Panc1 (cell line): ENCODE measurements at regions not wholly inside any gene's neighbourhood (a gene's known extent, or its start where the extent isn't known, plus 50 kb on each side); places are given as distances from the start of the nearest gene placed in this dataset.

Experiments
- ATAC-seq: fragments of 200-7000 bp; cut with Tn5 transposase; 2 replicates; pipeline ENCODE4 v1.9.1; 2020; ENCODE audit warnings: mild to moderate bottlenecking, moderate library complexity
- BruUV-seq: library from RNA; stranded (reverse); fragments of 400-500 nt; replicated peaks from 2 replicates; lab custom pipeline; 2021; lab: Mats Ljungman, UMichigan
- CTCF ChIA-PET: fragments of 300-600 bp; sonication (Branson Sonifier 250); formaldehyde crosslinking; loops from one replicate; lab custom pipeline; 2022; ENCODE audit warnings: antibody characterized with exemption; lab: Charles Lee
- POLR2A ChIA-PET: fragments of 300-600 bp; sonication (Branson Sonifier 250); formaldehyde crosslinking; loops from one replicate; lab custom pipeline; 2022; ENCODE audit warnings: antibody characterized with exemption; lab: Charles Lee
- DNase-seq: peaks from one replicate; pipeline ENCODE4 v3.0.0-alpha.2; 2010; ENCODE audit warnings: low read depth, low spot score
- H3K27ac ChIP-seq: 2 replicates; pipeline ENCODE4 v1.5.1; 2011; ENCODE audit warnings: mild to moderate bottlenecking, low read length, inconsistent platforms
- H3K27me3 ChIP-seq: fragments of 200-500 bp; sonication (Bioruptor generic); 2 replicates; pipeline ENCODE4 v1.6.0; 2014; ENCODE audit warnings: low read length, inconsistent platforms; ENCODE audit not compliant: control insufficient read depth, insufficient read depth
- H3K36me3 ChIP-seq: fragments of 200-500 bp; sonication (Bioruptor generic); 2 replicates; pipeline ENCODE4 v1.5.1; 2014; ENCODE audit warnings: inconsistent platforms, mild to moderate bottlenecking, low read length, moderate library complexity; ENCODE audit not compliant: control insufficient read depth, insufficient read depth
- H3K4me1 ChIP-seq: 2 replicates; pipeline ENCODE4 v1.5.1; 2011; ENCODE audit warnings: inconsistent platforms, mild to moderate bottlenecking, low read length, moderate library complexity; ENCODE audit not compliant: control insufficient read depth, insufficient read depth
- H3K4me3 ChIP-seq, 2 experiments: 2 replicates each; pipeline ENCODE4 v1.5.1; 2011 to 2012; ENCODE audit warnings: low read depth in 2 of 2, low read length in 2 of 2, mild to moderate bottlenecking in 2 of 2, inconsistent platforms in 1 of 2, moderate library complexity in 1 of 2
- H3K9me3 ChIP-seq: fragments of 200-500 bp; sonication (Bioruptor generic); 2 replicates; pipeline ENCODE4 v1.5.1; 2014; ENCODE audit warnings: low read depth, mild to moderate bottlenecking, inconsistent platforms, low read length, moderate library complexity; ENCODE audit not compliant: control insufficient read depth, insufficient read depth
- POLR2AphosphoS5 ChIP-seq: IDR thresholded peaks from 2 replicates; pipeline ENCODE4 v1.6.1; 2012; ENCODE audit warnings: mild to moderate bottlenecking, low read depth, low read length, moderate library complexity
- SIN3A ChIP-seq: IDR thresholded peaks from 2 replicates; pipeline ENCODE4 v1.6.1; 2012; ENCODE audit warnings: low read depth, mild to moderate bottlenecking, low read length, moderate library complexity, borderline replicate concordance; ENCODE audit not compliant: insufficient read depth
- TCF7L2 ChIP-seq: IDR thresholded peaks from 2 replicates; pipeline ENCODE4 v1.6.1; 2011; ENCODE audit warnings: mild to moderate bottlenecking, low read depth, low read length, inconsistent platforms
- in situ Hi-C: cut with HindIII; loops from 2 replicates; pipeline ENCODE4 v1.10.0; 2016; ENCODE audit warnings: low sequenced_read_pairs, low pct_unique_long_range_greater_than_20kb
- intact Hi-C: fragments of 100-400 bp; cut with micrococcal nuclease; formaldehyde crosslinking; loops from one replicate; pipeline ENCODE4 v1.10.0; 2022; ENCODE audit not compliant: unreplicated experiment
- TF ChIP-seq, protein P1 (sequence below): fragments of 450-650 bp; IDR thresholded peaks from 2 replicates; pipeline ENCODE4 v1.5.1; 2017; ENCODE audit warnings: mild to moderate bottlenecking
- TF ChIP-seq, protein P2 (sequence below), 2 experiments: IDR thresholded peaks; 2 replicates each; pipeline ENCODE4 v1.6.1; 2011 to 2012; ENCODE audit warnings: low read depth in 2 of 2, control low read depth in 1 of 2, low read length in 1 of 2, mild to moderate bottlenecking in 1 of 2, moderate library complexity in 1 of 2; ENCODE audit not compliant: insufficient read depth in 1 of 2

DNA sequence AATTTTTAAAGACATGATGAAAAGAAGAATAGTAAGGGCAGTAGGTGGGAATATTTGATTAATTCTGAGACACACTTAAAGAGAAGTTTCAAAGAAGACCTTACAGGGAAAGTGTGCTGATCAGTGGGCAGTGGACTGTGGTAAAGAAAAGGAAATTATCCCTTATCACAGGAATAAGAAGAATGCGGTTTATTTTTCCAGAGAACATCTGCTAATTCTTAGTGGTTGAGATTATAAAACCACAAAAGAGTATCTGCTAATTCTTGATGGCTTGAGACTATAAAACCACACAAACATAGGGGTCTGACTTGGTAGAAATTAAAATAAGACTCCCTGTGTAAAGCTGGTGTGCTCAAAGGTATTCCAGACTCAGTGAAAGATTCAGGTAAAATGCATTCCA is 60.0 kb upstream of the KCTD3 start:
- ATAC-seq (no peak), DNase-seq (no peak)
- in situ Hi-C loops: no loop called here
- Histone ChIP-seq H3K9me3 (no peaks in the 10 kb centered on the region), H3K27ac (no peak overlapping the region), H3K4me1 (no peaks in the 10 kb centered on the region), H3K4me3 (no peak overlapping the region), H3K36me3 (no peaks in the 10 kb centered on the region), H3K27me3 (no peaks in the 10 kb centered on the region)
- POLR2A ChIA-PET: no interaction called here
- intact Hi-C loops: no loop called here
- CTCF ChIA-PET: no interaction called here
- BruUV-seq: no TSS peak
- TF ChIP-seq POLR2AphosphoS5: no peak
- TF ChIP-seq SIN3A: no peak
- TF ChIP-seq, protein P1, sequence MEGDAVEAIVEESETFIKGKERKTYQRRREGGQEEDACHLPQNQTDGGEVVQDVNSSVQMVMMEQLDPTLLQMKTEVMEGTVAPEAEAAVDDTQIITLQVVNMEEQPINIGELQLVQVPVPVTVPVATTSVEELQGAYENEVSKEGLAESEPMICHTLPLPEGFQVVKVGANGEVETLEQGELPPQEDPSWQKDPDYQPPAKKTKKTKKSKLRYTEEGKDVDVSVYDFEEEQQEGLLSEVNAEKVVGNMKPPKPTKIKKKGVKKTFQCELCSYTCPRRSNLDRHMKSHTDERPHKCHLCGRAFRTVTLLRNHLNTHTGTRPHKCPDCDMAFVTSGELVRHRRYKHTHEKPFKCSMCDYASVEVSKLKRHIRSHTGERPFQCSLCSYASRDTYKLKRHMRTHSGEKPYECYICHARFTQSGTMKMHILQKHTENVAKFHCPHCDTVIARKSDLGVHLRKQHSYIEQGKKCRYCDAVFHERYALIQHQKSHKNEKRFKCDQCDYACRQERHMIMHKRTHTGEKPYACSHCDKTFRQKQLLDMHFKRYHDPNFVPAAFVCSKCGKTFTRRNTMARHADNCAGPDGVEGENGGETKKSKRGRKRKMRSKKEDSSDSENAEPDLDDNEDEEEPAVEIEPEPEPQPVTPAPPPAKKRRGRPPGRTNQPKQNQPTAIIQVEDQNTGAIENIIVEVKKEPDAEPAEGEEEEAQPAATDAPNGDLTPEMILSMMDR: no peak
- no peak for TF ChIP-seq TCF7L2
- TF ChIP-seq, protein P2, sequence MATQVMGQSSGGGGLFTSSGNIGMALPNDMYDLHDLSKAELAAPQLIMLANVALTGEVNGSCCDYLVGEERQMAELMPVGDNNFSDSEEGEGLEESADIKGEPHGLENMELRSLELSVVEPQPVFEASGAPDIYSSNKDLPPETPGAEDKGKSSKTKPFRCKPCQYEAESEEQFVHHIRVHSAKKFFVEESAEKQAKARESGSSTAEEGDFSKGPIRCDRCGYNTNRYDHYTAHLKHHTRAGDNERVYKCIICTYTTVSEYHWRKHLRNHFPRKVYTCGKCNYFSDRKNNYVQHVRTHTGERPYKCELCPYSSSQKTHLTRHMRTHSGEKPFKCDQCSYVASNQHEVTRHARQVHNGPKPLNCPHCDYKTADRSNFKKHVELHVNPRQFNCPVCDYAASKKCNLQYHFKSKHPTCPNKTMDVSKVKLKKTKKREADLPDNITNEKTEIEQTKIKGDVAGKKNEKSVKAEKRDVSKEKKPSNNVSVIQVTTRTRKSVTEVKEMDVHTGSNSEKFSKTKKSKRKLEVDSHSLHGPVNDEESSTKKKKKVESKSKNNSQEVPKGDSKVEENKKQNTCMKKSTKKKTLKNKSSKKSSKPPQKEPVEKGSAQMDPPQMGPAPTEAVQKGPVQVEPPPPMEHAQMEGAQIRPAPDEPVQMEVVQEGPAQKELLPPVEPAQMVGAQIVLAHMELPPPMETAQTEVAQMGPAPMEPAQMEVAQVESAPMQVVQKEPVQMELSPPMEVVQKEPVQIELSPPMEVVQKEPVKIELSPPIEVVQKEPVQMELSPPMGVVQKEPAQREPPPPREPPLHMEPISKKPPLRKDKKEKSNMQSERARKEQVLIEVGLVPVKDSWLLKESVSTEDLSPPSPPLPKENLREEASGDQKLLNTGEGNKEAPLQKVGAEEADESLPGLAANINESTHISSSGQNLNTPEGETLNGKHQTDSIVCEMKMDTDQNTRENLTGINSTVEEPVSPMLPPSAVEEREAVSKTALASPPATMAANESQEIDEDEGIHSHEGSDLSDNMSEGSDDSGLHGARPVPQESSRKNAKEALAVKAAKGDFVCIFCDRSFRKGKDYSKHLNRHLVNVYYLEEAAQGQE (IDR thresholded peaks at IDR 0.05; ENCODE audit: insufficient read depth in 1 of 2, low read depth in 2 of 2, low read length in 1 of 2): no peak

DNA sequence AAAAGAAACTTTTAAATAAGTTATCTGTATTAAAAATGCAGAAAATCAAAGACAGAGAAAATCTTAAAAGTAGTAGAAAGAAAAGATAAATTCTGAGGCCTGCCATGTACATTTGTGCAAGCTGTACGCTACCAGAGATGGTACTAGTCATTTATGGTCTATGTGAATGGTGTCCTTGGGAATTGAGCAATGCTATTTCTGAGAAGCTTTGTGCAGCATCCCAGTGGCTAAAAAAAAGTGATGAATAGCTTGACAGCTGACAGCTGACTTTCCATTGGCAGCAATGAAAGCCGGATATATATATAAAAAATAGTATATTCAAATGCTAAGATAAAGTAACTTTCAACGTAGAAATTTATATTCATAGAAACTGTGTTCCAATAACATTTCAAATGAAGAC is 58.8 kb upstream of the KCTD3 start:
- H3K36me3 ChIP-seq: no peaks in the 10 kb centered on the region
- ChIA-PET CTCF (no interaction called here), POLR2A (no interaction called here)
- no peak overlapping the region for H3K4me3 ChIP-seq
- intact Hi-C loops (no loop called here), in situ Hi-C loops (no loop called here)
- ATAC-seq (no peak), DNase-seq (no peak)
- no TSS peak for BruUV-seq
- no peak overlapping the region for H3K27ac ChIP-seq
- no peak for TF ChIP-seq SIN3A
- no peak for TF ChIP-seq TCF7L2
- TF ChIP-seq, protein P2 (IDR thresholded peaks at IDR 0.05; ENCODE audit: insufficient read depth in 1 of 2, low read depth in 2 of 2, low read length in 1 of 2): no peak
- TF ChIP-seq, protein P1: no peak
- TF ChIP-seq POLR2AphosphoS5: no peak
- H3K27me3 ChIP-seq: no peaks in the 10 kb centered on the region
- no peaks in the 10 kb centered on the region for H3K9me3 ChIP-seq
- no peaks in the 10 kb centered on the region for H3K4me1 ChIP-seq
